ENCODE measurements at regions not wholly inside any gene's neighbourhood (a gene's known extent, or its start where the extent isn't known, plus 50 kb on each side); places are given as distances from the start of the nearest gene placed in this dataset.

GRCh38 chr15:29396176-29396811, 126.7 kb upstream of the NSMCE3 start:
- no peak overlapping the region for H3K27ac ChIP-seq (ENCODE audit: insufficient read depth, low read depth, low read length)
- FAIRE-seq, result no peak
- intact Hi-C loops (cut with micrococcal nuclease), result no loop called here

More at GRCh38 chr15:29396176-29396811, 126.7 kb upstream of the NSMCE3 start:
- no peak for DNase-seq (ENCODE audit: low read depth, low spot score)
- no peaks in the 10 kb centered on the region for H3K79me2 ChIP-seq (ENCODE audit: control insufficient read depth, insufficient read depth, low read length)
- dilution Hi-C loops (cut with MboI; ENCODE audit: extremely low pct_ligation_motif_present, low sequenced_read_pairs), result no loop called here
- CTCF ChIA-PET, result no interaction called here
- H3K27me3 ChIP-seq (ENCODE audit: control insufficient read depth in 2 of 2, insufficient read depth in 2 of 2, low read length in 2 of 2), result no peaks in the 10 kb centered on the region
- BruUV-seq (replicated peaks), result no TSS peak
- H3K4me3 ChIP-seq (replicated peaks in 1 of 3; ENCODE audit: insufficient read depth in 1 of 3, low read depth in 1 of 3, low read length in 3 of 3), result no peak overlapping the region
- H3K9me1 ChIP-seq (replicated peaks; ENCODE audit: control insufficient read depth, extremely low read depth, insufficient read depth, low read length), result no peaks in the 10 kb centered on the region
- H3K9me3 ChIP-seq (replicated peaks; ENCODE audit: control insufficient read depth, insufficient read depth, low read length), result no peaks in the 10 kb centered on the region
- no peak overlapping the region for H3K4me2 ChIP-seq (ENCODE audit: insufficient read depth, low read length)
- no peaks in the 10 kb centered on the region for H3K36me3 ChIP-seq (ENCODE audit: control insufficient read depth in 2 of 2, extremely low read depth in 1 of 2, insufficient read depth in 2 of 2, low read length in 2 of 2)
- no peak overlapping the region for H3K9ac ChIP-seq (replicated peaks; ENCODE audit: extremely low read depth, insufficient read depth, low read length)
- H4K20me1 ChIP-seq (replicated peaks; ENCODE audit: control insufficient read depth, extremely low read depth, insufficient read depth, low read length), result no peaks in the 10 kb centered on the region
- POLR2A ChIA-PET, result no interaction called here
- TF ChIP-seq MYC (IDR thresholded peaks at IDR 0.05; ENCODE audit: low read depth, low read length), result no peak
- TF ChIP-seq MAX (IDR thresholded peaks at IDR 0.05; ENCODE audit: insufficient read depth, insufficient read length), result no peak
- no peak for TF ChIP-seq GATA2 (IDR thresholded peaks at IDR 0.05; ENCODE audit: insufficient read depth, insufficient read length, low read depth, low read length)
- no peak for TF ChIP-seq POLR2AphosphoS5 (IDR thresholded peaks at IDR 0.05; ENCODE audit: insufficient read depth, low read depth, low read length)
- TF ChIP-seq POLR2A (IDR thresholded peaks at IDR 0.05; ENCODE audit: low read depth, low read length), result no peak
- no peak for TF ChIP-seq EZH2 (IDR thresholded peaks at IDR 0.05; ENCODE audit: borderline replicate concordance, low read depth, low read length, severe bottlenecking)
- TF ChIP-seq FOS (IDR thresholded peaks at IDR 0.05; ENCODE audit: borderline replicate concordance, insufficient read depth, low read length), result no peak
- TF ChIP-seq, protein P1, sequence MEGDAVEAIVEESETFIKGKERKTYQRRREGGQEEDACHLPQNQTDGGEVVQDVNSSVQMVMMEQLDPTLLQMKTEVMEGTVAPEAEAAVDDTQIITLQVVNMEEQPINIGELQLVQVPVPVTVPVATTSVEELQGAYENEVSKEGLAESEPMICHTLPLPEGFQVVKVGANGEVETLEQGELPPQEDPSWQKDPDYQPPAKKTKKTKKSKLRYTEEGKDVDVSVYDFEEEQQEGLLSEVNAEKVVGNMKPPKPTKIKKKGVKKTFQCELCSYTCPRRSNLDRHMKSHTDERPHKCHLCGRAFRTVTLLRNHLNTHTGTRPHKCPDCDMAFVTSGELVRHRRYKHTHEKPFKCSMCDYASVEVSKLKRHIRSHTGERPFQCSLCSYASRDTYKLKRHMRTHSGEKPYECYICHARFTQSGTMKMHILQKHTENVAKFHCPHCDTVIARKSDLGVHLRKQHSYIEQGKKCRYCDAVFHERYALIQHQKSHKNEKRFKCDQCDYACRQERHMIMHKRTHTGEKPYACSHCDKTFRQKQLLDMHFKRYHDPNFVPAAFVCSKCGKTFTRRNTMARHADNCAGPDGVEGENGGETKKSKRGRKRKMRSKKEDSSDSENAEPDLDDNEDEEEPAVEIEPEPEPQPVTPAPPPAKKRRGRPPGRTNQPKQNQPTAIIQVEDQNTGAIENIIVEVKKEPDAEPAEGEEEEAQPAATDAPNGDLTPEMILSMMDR (IDR thresholded peaks at IDR 0.05; ENCODE audit: extremely low read depth in 1 of 2, insufficient read depth in 1 of 2, low read depth in 1 of 2, low read length in 2 of 2), result no peak
- TF ChIP-seq JUN (IDR thresholded peaks at IDR 0.05; ENCODE audit: borderline replicate concordance, insufficient read depth, insufficient read length, low read depth), result no peak
- H3K4me1 ChIP-seq (ENCODE audit: control insufficient read depth, extremely low read depth, insufficient read depth, low read length), result no peaks in the 10 kb centered on the region
- no peak overlapping the region for H2AFZ ChIP-seq (ENCODE audit: low read depth, low read length)
